Astrocyte (in vitro differentiated cells and primary cell): ENCODE measurements at regions not wholly inside any gene's neighbourhood (a gene's known extent, or its start where the extent isn't known, plus 50 kb on each side); places are given as distances from the start of the nearest gene placed in this dataset.

Source experiments
- DNase-seq: peaks from one replicate; pipeline ENCODE4 v3.0.0-alpha.2; 2010; ENCODE audit warnings: low read depth
- FAIRE-seq: peaks from 2 replicates; lab custom pipeline; 2011; peaks lifted over from hg19 to GRCh38; lab: Jason Lieb, UNC
- H2AFZ ChIP-seq: 2 replicates; pipeline ENCODE4 v1.6.0; 2012; ENCODE audit warnings: low read depth, low read length, inconsistent platforms
- H3K27ac ChIP-seq: 2 replicates; pipeline ENCODE4 v1.5.1; 2011; ENCODE audit warnings: low read depth, low read length, inconsistent platforms
- H3K27me3 ChIP-seq: 2 replicates; pipeline ENCODE4 v1.6.0; 2011; ENCODE audit warnings: low read length, inconsistent platforms; ENCODE audit not compliant: insufficient read depth
- H3K36me3 ChIP-seq: 2 replicates; pipeline ENCODE4 v1.5.1; 2011; ENCODE audit warnings: low read length, inconsistent platforms; ENCODE audit not compliant: insufficient read depth
- H3K4me1 ChIP-seq: 2 replicates; pipeline ENCODE4 v1.5.1; 2011; ENCODE audit warnings: low read length, inconsistent platforms; ENCODE audit not compliant: insufficient read depth
- H3K4me2 ChIP-seq: 2 replicates; pipeline ENCODE4 v1.6.0; 2012; ENCODE audit warnings: low read length, inconsistent platforms
- H3K4me3 ChIP-seq: 2 replicates; pipeline ENCODE4 v1.5.1; 2011; ENCODE audit warnings: low read depth, mild to moderate bottlenecking, low read length, inconsistent platforms; ENCODE audit not compliant: insufficient read depth
- H3K79me2 ChIP-seq: 2 replicates; pipeline ENCODE4 v1.6.0; 2012; ENCODE audit warnings: mild to moderate bottlenecking, low read length, inconsistent platforms; ENCODE audit not compliant: insufficient read depth
- H3K9ac ChIP-seq: 2 replicates; pipeline ENCODE4 v1.6.0; 2012; ENCODE audit warnings: mild to moderate bottlenecking, low read length, inconsistent platforms
- H3K9me3 ChIP-seq: 2 replicates; pipeline ENCODE4 v1.5.1; 2012; ENCODE audit warnings: low read depth, mild to moderate bottlenecking, low read length, inconsistent platforms; ENCODE audit not compliant: insufficient read depth
- H4K20me1 ChIP-seq: 2 replicates; pipeline ENCODE4 v1.6.0; 2012; ENCODE audit warnings: low read length, inconsistent platforms; ENCODE audit not compliant: insufficient read depth
- H3K27ac Mint-ChIP-seq: one replicate; pipeline ENCODE4 v1.8.0; 2021; ENCODE audit warnings: mild to moderate bottlenecking, mixed read lengths; ENCODE audit not compliant: unreplicated experiment
- H3K27me3 Mint-ChIP-seq: one replicate; pipeline ENCODE4 v1.8.0; 2021; ENCODE audit warnings: low read depth, mixed read lengths; ENCODE audit not compliant: unreplicated experiment
- H3K36me3 Mint-ChIP-seq: one replicate; pipeline ENCODE4 v1.8.0; 2021; ENCODE audit warnings: low read depth, mixed read lengths; ENCODE audit not compliant: unreplicated experiment
- H3K4me1 Mint-ChIP-seq: one replicate; pipeline ENCODE4 v1.8.0; 2021; ENCODE audit warnings: low read depth, mixed read lengths; ENCODE audit not compliant: unreplicated experiment
- H3K4me3 Mint-ChIP-seq: one replicate; pipeline ENCODE4 v1.8.0; 2021; ENCODE audit warnings: mild to moderate bottlenecking, moderate library complexity, mixed read lengths; ENCODE audit not compliant: unreplicated experiment
- H3K9me3 Mint-ChIP-seq: one replicate; pipeline ENCODE4 v1.8.0; 2021; ENCODE audit warnings: mild to moderate bottlenecking, mixed read lengths; ENCODE audit not compliant: unreplicated experiment
- EZH2 ChIP-seq: IDR thresholded peaks from 2 replicates; pipeline ENCODE4 v1.6.1; 2012; ENCODE audit warnings: mild to moderate bottlenecking, low read length, inconsistent platforms; ENCODE audit not compliant: insufficient read depth
- TF ChIP-seq, protein P1 (sequence below): IDR thresholded peaks from 2 replicates; pipeline ENCODE4 v1.5.1; 2011; ENCODE audit warnings: low read depth, mild to moderate bottlenecking, inconsistent platforms, low read length, moderate library complexity; ENCODE audit not compliant: insufficient read depth

DNA sequence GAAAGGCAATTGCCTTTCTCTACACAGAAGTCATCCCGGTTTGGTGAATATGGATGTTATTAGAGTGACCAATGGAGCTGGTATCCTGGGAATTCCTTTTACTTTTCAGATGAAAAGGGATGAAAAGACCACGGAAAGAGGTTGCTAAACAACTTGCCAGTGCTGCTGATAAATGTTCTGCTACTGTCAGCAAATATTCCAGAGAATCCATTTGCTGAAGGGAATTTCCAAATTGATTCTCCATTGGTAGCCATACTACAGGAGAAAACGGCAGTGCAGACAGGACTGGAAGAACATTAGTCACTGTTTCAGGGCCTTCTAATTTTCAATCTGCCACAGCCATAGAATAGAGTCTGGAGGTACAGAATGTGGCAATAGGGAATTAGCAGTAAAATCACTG lies 451.5 kb downstream of the PCDH11X start:
- H3K27me3 Mint-ChIP-seq: no peaks in the 10 kb centered on the region
- no peaks in the 10 kb centered on the region for H3K36me3 Mint-ChIP-seq
- TF ChIP-seq, protein P1, sequence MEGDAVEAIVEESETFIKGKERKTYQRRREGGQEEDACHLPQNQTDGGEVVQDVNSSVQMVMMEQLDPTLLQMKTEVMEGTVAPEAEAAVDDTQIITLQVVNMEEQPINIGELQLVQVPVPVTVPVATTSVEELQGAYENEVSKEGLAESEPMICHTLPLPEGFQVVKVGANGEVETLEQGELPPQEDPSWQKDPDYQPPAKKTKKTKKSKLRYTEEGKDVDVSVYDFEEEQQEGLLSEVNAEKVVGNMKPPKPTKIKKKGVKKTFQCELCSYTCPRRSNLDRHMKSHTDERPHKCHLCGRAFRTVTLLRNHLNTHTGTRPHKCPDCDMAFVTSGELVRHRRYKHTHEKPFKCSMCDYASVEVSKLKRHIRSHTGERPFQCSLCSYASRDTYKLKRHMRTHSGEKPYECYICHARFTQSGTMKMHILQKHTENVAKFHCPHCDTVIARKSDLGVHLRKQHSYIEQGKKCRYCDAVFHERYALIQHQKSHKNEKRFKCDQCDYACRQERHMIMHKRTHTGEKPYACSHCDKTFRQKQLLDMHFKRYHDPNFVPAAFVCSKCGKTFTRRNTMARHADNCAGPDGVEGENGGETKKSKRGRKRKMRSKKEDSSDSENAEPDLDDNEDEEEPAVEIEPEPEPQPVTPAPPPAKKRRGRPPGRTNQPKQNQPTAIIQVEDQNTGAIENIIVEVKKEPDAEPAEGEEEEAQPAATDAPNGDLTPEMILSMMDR: no peak
- TF ChIP-seq EZH2: no peak
- no peak overlapping the region for H3K4me3 ChIP-seq
- no peaks in the 10 kb centered on the region for H4K20me1 ChIP-seq
- no peak overlapping the region for H2AFZ ChIP-seq
- H3K4me1 ChIP-seq: no peaks in the 10 kb centered on the region
- peaks cover 6% of the 10 kb centered on the region for H3K4me1 Mint-ChIP-seq
- H3K4me3 Mint-ChIP-seq: no peak overlapping the region
- H3K27ac ChIP-seq: no peak overlapping the region
- H3K4me2 ChIP-seq: no peak overlapping the region
- H3K79me2 ChIP-seq: no peaks in the 10 kb centered on the region
- H3K27me3 ChIP-seq: no peaks in the 10 kb centered on the region
- DNase-seq (no peak), FAIRE-seq (no peak)
- no peaks in the 10 kb centered on the region for H3K36me3 ChIP-seq
- H3K9me3 Mint-ChIP-seq: no peaks in the 10 kb centered on the region
- H3K9ac ChIP-seq: no peak overlapping the region
- no peaks in the 10 kb centered on the region for H3K9me3 ChIP-seq
- no peak overlapping the region for H3K27ac Mint-ChIP-seq

DNA sequence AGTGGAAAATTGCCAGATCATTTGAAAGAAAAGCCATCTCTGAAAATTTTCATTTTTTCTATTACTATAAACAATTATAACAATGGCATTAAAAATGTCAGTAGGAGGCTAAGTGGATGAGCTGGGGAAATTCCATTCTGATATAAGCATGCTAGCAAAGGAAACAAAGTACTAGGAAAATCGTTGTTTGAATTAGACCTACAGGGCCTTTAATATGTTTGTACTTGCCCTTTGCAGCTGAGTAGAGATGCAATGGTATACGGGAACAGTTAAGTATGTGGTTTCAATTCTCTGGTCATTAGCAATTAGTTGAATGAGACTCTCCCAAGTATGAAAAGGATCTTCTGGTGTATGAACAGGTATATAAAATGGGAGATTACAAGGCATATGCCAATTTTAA lies 452.2 kb downstream of the PCDH11X start:
- Histone ChIP-seq H2AFZ (no peak overlapping the region), H3K27me3 (no peaks in the 10 kb centered on the region), H3K4me1 (no peaks in the 10 kb centered on the region), H3K4me3 (no peak overlapping the region), H4K20me1 (no peaks in the 10 kb centered on the region), H3K27ac (no peak overlapping the region), H3K36me3 (no peaks in the 10 kb centered on the region), H3K9me3 (no peaks in the 10 kb centered on the region), H3K4me2 (no peak overlapping the region), H3K9ac (no peak overlapping the region), H3K79me2 (no peaks in the 10 kb centered on the region)
- TF ChIP-seq, protein P1: no peak
- no peak for TF ChIP-seq EZH2
- Mint-ChIP-seq H3K27me3 (no peaks in the 10 kb centered on the region), H3K36me3 (no peaks in the 10 kb centered on the region), H3K4me1 (peaks cover 6% of the 10 kb centered on the region), H3K27ac (no peak overlapping the region), H3K4me3 (no peak overlapping the region), H3K9me3 (no peaks in the 10 kb centered on the region)
- DNase-seq: no peak
- no peak for FAIRE-seq

DNA sequence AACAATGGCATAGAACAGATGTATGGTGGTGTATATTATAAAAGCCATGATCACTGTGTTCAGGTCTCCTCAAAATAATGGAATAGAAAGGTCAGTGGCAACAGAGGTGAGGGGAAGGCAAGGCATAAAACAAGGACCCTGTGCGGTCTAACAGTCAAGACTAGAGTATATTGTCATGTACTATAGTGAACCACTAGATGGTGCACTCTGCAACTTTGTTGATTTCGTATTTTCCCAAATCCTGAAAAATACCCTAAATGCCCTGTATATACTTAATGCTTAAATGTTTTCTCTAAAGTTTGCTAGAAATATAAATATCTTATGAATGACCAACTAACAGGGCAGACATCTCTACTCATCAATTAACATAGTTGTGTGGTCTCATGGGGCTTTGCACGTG lies 453.0 kb downstream of the PCDH11X start:
- DNase-seq: no peak

More for the DNA sequence above, 453.0 kb downstream of the PCDH11X start:
- Histone ChIP-seq H3K36me3 (no peaks in the 10 kb centered on the region), H3K79me2 (no peaks in the 10 kb centered on the region), H3K9me3 (no peaks in the 10 kb centered on the region), H3K9ac (no peak overlapping the region), H4K20me1 (no peaks in the 10 kb centered on the region), H3K4me2 (no peak overlapping the region), H3K27ac (no peak overlapping the region), H3K4me3 (no peak overlapping the region), H2AFZ (no peak overlapping the region), H3K27me3 (no peaks in the 10 kb centered on the region), H3K4me1 (no peaks in the 10 kb centered on the region)
- Mint-ChIP-seq H3K27ac (no peak overlapping the region), H3K9me3 (no peaks in the 10 kb centered on the region), H3K27me3 (no peaks in the 10 kb centered on the region), H3K4me1 (peaks cover 6% of the 10 kb centered on the region), H3K36me3 (no peaks in the 10 kb centered on the region), H3K4me3 (no peak overlapping the region)
- TF ChIP-seq EZH2: no peak
- TF ChIP-seq, protein P1: peak; percentile 25
- peak; percentile 99 for FAIRE-seq
